ENCODE measurements at regions not wholly inside any gene's neighbourhood (a gene's known extent, or its start where the extent isn't known, plus 50 kb on each side); places are given as distances from the start of the nearest gene placed in this dataset.

DNA sequence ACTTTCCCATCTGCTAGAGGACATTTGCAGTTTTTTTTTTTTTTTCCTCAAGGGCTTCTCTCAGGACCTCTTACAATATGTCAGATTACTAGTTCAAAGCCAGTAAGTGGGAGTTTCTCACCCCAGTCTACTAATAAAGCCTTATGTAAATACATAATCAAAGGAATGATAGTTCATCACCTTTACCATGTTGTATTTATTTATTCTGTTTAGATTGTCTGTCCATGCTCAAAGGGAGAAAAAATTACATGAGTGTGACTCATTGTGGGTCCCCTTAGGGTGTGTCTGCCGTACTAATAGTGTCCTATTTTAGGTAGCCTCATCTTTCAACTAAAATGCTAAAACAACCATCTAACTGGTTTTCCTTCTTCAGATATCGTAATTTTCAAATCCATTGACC, 917.6 kb downstream of the EPHA3 start:
- H3K27ac Mint-ChIP-seq, result no peak overlapping the region
- no peaks in the 10 kb centered on the region for H3K4me1 Mint-ChIP-seq
- H3K36me3 Mint-ChIP-seq, result no peaks in the 10 kb centered on the region
- DNase-seq (ENCODE audit: low spot score) (no peak), ATAC-seq (no peak)
- H3K4me3 Mint-ChIP-seq, result no peak overlapping the region
- no peaks in the 10 kb centered on the region; the same call in 1 of the 2 replicates for H3K9me3 Mint-ChIP-seq
- POLR2A ChIA-PET, result no interaction called here
- CTCF ChIA-PET, result no interaction called here
- TF ChIP-seq E2F1 (CRISPR knock-in tag; IDR thresholded peaks at IDR 0.05) (no peak), JAZF1 (CRISPR knock-in tag; IDR thresholded peaks at IDR 0.05) (no peak), ZSCAN18 (CRISPR knock-in tag; IDR thresholded peaks at IDR 0.05) (no peak), NFYB (CRISPR knock-in tag; conservative IDR thresholded peaks at IDR 0.05; ENCODE audit: low read depth) (no peak), CREB1 (CRISPR knock-in tag; IDR thresholded peaks at IDR 0.05) (no peak), FOXP1 (CRISPR knock-in tag; IDR thresholded peaks at IDR 0.05; ENCODE audit: borderline replicate concordance) (no peak), ZNF138 (CRISPR knock-in tag; conservative IDR thresholded peaks at IDR 0.05) (no peak), OVOL2 (CRISPR knock-in tag; IDR thresholded peaks at IDR 0.05; ENCODE audit: borderline replicate concordance) (no peak), ETV6 (CRISPR knock-in tag; IDR thresholded peaks at IDR 0.05) (no peak)
- TF ChIP-seq, protein P1, sequence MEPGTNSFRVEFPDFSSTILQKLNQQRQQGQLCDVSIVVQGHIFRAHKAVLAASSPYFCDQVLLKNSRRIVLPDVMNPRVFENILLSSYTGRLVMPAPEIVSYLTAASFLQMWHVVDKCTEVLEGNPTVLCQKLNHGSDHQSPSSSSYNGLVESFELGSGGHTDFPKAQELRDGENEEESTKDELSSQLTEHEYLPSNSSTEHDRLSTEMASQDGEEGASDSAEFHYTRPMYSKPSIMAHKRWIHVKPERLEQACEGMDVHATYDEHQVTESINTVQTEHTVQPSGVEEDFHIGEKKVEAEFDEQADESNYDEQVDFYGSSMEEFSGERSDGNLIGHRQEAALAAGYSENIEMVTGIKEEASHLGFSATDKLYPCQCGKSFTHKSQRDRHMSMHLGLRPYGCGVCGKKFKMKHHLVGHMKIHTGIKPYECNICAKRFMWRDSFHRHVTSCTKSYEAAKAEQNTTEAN (CRISPR knock-in tag; IDR thresholded peaks at IDR 0.05), result no peak
- no peaks in the 10 kb centered on the region for H3K27me3 Mint-ChIP-seq (ENCODE audit: low read depth)

DNA sequence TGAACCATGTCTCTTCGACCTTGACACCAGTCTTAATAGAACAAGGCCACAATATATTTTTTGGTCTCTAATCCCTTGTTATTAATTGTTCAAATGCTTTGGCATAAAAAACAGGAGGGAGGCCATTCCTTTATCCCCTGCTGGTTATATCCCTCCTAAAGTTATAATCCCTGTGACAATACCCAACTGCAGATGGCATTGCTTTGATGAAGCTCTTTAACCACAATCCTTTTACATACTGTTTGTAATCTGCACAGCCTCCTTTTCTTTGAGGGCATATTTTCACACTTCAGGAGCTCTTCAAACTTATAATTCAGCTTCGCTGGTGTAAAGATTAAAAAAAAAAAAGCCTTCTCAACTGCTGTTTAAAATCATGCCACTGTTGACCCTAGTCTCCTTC, 919.0 kb downstream of the EPHA3 start:
- CTCF ChIA-PET, result no interaction called here
- TF ChIP-seq AFF4 (CRISPR knock-in tag; IDR thresholded peaks at IDR 0.05; ENCODE audit: borderline replicate concordance) (no peak), ZNF416 (CRISPR knock-in tag; IDR thresholded peaks at IDR 0.05) (no peak), OVOL2 (CRISPR knock-in tag; IDR thresholded peaks at IDR 0.05; ENCODE audit: borderline replicate concordance) (no peak), IRF1 (CRISPR knock-in tag; IDR thresholded peaks at IDR 0.05) (no peak), MAX (CRISPR knock-in tag; IDR thresholded peaks at IDR 0.05) (no peak), FOXJ3 (CRISPR knock-in tag; IDR thresholded peaks at IDR 0.05; ENCODE audit: borderline replicate concordance) (no peak), ARID4B (CRISPR knock-in tag; IDR thresholded peaks at IDR 0.05; ENCODE audit: borderline replicate concordance) (no peak), ETV6 (CRISPR knock-in tag; IDR thresholded peaks at IDR 0.05) (no peak), IRF2 (CRISPR knock-in tag; IDR thresholded peaks at IDR 0.05; ENCODE audit: borderline replicate concordance, low read depth) (no peak), CDX4 (CRISPR knock-in tag; IDR thresholded peaks at IDR 0.05; ENCODE audit: borderline replicate concordance) (no peak)
- TF ChIP-seq, protein P2, sequence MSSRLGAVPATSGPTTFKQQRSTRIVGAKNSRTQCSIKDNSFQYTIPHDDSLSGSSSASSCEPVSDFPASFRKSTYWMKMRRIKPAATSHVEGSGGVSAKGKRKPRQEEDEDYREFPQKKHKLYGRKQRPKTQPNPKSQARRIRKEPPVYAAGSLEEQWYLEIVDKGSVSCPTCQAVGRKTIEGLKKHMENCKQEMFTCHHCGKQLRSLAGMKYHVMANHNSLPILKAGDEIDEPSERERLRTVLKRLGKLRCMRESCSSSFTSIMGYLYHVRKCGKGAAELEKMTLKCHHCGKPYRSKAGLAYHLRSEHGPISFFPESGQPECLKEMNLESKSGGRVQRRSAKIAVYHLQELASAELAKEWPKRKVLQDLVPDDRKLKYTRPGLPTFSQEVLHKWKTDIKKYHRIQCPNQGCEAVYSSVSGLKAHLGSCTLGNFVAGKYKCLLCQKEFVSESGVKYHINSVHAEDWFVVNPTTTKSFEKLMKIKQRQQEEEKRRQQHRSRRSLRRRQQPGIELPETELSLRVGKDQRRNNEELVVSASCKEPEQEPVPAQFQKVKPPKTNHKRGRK (CRISPR knock-in tag; IDR thresholded peaks at IDR 0.05; ENCODE audit: borderline replicate concordance), result no peak

More for the DNA sequence above, 919.0 kb downstream of the EPHA3 start:
- POLR2A ChIA-PET, result no interaction called here
- no peak overlapping the region for H3K27ac Mint-ChIP-seq
- no peaks in the 10 kb centered on the region for H3K36me3 Mint-ChIP-seq
- H3K4me3 Mint-ChIP-seq, result no peak overlapping the region
- ATAC-seq, result no peak
- no peaks in the 10 kb centered on the region; the same call in 1 of the 2 replicates for H3K9me3 Mint-ChIP-seq
- H3K27me3 Mint-ChIP-seq (ENCODE audit: low read depth), result no peaks in the 10 kb centered on the region
- no peak for DNase-seq (ENCODE audit: low spot score)
- H3K4me1 Mint-ChIP-seq, result no peaks in the 10 kb centered on the region

Data from WTC11 (cell line).